Neural progenitor cell (in vitro differentiated cells): ENCODE measurements at regions not wholly inside any gene's neighbourhood (a gene's known extent, or its start where the extent isn't known, plus 50 kb on each side); places are given as distances from the start of the nearest gene placed in this dataset.

Experiments used
- EZH2 ChIP-seq: fragments of 200-600 bp; sonication (generic); IDR thresholded peaks from 2 replicates; pipeline ENCODE4 v1.6.1; 2017; ENCODE audit warnings: antibody characterized with exemption, mild to moderate bottlenecking, moderate library complexity
- EZH2phosphoT487 ChIP-seq: fragments of 200-600 bp; sonication (generic); IDR thresholded peaks from 2 replicates; pipeline ENCODE4 v1.6.1; 2017; ENCODE audit warnings: antibody characterized with exemption
- TF ChIP-seq, protein P1 (sequence below): fragments of 200-600 bp; sonication (generic); IDR thresholded peaks from 2 replicates; pipeline ENCODE4 v1.5.1; 2017; ENCODE audit warnings: antibody characterized with exemption, mild to moderate bottlenecking

DNA sequence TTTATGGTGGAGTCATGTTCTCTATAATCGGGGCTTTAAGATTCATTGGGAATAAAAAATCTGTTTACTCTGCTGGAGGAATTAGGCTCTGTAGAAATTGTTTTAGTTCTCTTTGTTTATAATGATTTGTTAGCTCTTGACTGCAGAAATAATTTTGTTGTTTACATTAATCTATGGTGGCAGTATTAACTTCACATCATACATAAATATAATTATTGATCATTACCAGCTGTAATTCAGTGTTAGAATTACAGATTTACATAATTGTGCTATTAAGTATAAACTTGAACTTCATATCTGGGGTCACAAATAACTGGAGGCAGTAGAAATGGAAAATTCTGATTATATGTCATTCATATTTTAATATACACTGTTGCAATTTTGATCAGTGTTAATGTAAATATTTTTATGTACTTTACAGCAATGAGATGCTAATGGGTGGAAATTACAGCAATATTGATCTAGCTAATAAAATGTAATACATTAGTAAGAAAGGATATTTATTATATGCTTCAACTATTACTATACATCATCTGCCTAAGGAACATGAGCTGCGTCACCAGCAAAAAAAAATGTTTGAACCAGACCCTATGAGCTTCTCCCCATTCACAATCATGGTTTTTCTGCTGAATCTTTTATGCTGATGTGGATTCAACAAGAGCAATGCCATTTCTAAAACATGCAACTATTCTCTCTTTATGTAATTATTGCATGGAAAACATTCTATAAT, 846.6 kb downstream of the NR2F1-AS1 start:
- no peak for TF ChIP-seq EZH2phosphoT487
- TF ChIP-seq, protein P1, sequence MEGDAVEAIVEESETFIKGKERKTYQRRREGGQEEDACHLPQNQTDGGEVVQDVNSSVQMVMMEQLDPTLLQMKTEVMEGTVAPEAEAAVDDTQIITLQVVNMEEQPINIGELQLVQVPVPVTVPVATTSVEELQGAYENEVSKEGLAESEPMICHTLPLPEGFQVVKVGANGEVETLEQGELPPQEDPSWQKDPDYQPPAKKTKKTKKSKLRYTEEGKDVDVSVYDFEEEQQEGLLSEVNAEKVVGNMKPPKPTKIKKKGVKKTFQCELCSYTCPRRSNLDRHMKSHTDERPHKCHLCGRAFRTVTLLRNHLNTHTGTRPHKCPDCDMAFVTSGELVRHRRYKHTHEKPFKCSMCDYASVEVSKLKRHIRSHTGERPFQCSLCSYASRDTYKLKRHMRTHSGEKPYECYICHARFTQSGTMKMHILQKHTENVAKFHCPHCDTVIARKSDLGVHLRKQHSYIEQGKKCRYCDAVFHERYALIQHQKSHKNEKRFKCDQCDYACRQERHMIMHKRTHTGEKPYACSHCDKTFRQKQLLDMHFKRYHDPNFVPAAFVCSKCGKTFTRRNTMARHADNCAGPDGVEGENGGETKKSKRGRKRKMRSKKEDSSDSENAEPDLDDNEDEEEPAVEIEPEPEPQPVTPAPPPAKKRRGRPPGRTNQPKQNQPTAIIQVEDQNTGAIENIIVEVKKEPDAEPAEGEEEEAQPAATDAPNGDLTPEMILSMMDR, result no peak
- no peak for TF ChIP-seq EZH2
